ENCODE measurements at regions not wholly inside any gene's neighbourhood (a gene's known extent, or its start where the extent isn't known, plus 50 kb on each side); places are given as distances from the start of the nearest gene placed in this dataset.

- no peak for TF ChIP-seq CTCF (IDR thresholded peaks at IDR 0.05; ENCODE audit: control extremely low read depth in 1 of 3, insufficient read depth in 1 of 3, low read depth in 1 of 3, low read length in 3 of 3)
- no peak for TF ChIP-seq EP300 (IDR thresholded peaks at IDR 0.05; ENCODE audit: borderline replicate concordance in 1 of 2, low read depth in 2 of 2, low read length in 2 of 2)
- TF ChIP-seq ZNF274 (IDR thresholded peaks at IDR 0.05; ENCODE audit: borderline replicate concordance, extremely low read depth, low read length) = no peak
- no peak for TF ChIP-seq CEBPB (IDR thresholded peaks at IDR 0.05; ENCODE audit: low read depth, low read length)
- TF ChIP-seq FOSL1 (IDR thresholded peaks at IDR 0.05; ENCODE audit: insufficient read depth, low read depth, low read length) = no peak
- no peak for TF ChIP-seq RAD21 (IDR thresholded peaks at IDR 0.05 in 1 of 2, conservative IDR thresholded peaks at IDR 0.05 in 1 of 2; ENCODE audit: low read depth in 2 of 2, low read length in 2 of 2)
- no peak for TF ChIP-seq POLR2A (IDR thresholded peaks at IDR 0.05; ENCODE audit: control extremely low read depth in 1 of 2, low read depth in 2 of 2, low read length in 2 of 2)
- no peak for TF ChIP-seq JUND (IDR thresholded peaks at IDR 0.05; ENCODE audit: low read length)
- no peak for TF ChIP-seq POLR2AphosphoS5 (IDR thresholded peaks at IDR 0.05; ENCODE audit: low read depth, low read length)
- no peak for TF ChIP-seq JUN (IDR thresholded peaks at IDR 0.05; ENCODE audit: low read depth, low read length)
Observed at GRCh38 chr19:31421082-31421481, 71.8 kb upstream of the TSHZ3 start.
